GM13976 (cell line): ENCODE measurements at regions not wholly inside any gene's neighbourhood (a gene's known extent, or its start where the extent isn't known, plus 50 kb on each side); places are given as distances from the start of the nearest gene placed in this dataset.

Source experiments
- DNase-seq: peaks from one replicate; pipeline ENCODE4 v3.0.0; 2012; ENCODE audit warnings: low spot score
- CTCF ChIP-seq: IDR thresholded peaks from 2 replicates; pipeline ENCODE4 v1.5.1; 2012; ENCODE audit warnings: borderline replicate concordance, mild to moderate bottlenecking; ENCODE audit not compliant: insufficient read depth; ENCODE audit errors: extremely low read depth, missing control alignments, control extremely low read depth
- in situ Hi-C: fragments of 300-500 bp; cut with MboI; formaldehyde crosslinking; loops from one replicate; pipeline ENCODE4 v1.12.0; 2022; ENCODE audit warnings: low sequenced_read_pairs, mixed read lengths, inconsistent platforms; ENCODE audit not compliant: unreplicated experiment

GRCh38 chr6:168167431-168168315, 88.7 kb upstream of the FRMD1 start:
- no peak for TF ChIP-seq CTCF
- in situ Hi-C loops = no loop called here
- no peak for DNase-seq

- no peak for TF ChIP-seq CTCF
- DNase-seq = no peak
- in situ Hi-C loops = no loop called here
Measured at GRCh38 chr6:168166627-168167026, 87.6 kb upstream of the FRMD1 start.

GRCh38 chr6:168165891-168166290, 86.9 kb upstream of the FRMD1 start:
- in situ Hi-C loops = no loop called here
- no peak for TF ChIP-seq CTCF

GRCh38 chr6:168165373-168165772, 86.4 kb upstream of the FRMD1 start:
- no peak for TF ChIP-seq CTCF
- in situ Hi-C loops = no loop called here
- no peak for DNase-seq

More at GRCh38 chr6:168165891-168166290, 86.9 kb upstream of the FRMD1 start:
- no peak for DNase-seq

GRCh38 chr6:168164462-168165061, 85.5 kb upstream of the FRMD1 start:
- in situ Hi-C loops = no loop called here
- no peak for TF ChIP-seq CTCF
- no peak for DNase-seq

GRCh38 chr6:168163096-168163731, 84.2 kb upstream of the FRMD1 start:
- in situ Hi-C loops = no loop called here

More at GRCh38 chr6:168163096-168163731, 84.2 kb upstream of the FRMD1 start:
- no peak for TF ChIP-seq CTCF
- no peak for DNase-seq
